NB4 (cell line): ENCODE measurements at regions not wholly inside any gene's neighbourhood (a gene's known extent, or its start where the extent isn't known, plus 50 kb on each side); places are given as distances from the start of the nearest gene placed in this dataset.

ENCODE experiments used
- MAX ChIP-seq: IDR thresholded peaks from 2 replicates; pipeline ENCODE4 v1.6.1; 2011; ENCODE audit warnings: low read depth, low read length
- POLR2A ChIP-seq: IDR thresholded peaks from 2 replicates; pipeline ENCODE4 v1.6.1; 2011; ENCODE audit warnings: mild to moderate bottlenecking; ENCODE audit not compliant: insufficient read length; ENCODE audit errors: extremely low read depth

DNA sequence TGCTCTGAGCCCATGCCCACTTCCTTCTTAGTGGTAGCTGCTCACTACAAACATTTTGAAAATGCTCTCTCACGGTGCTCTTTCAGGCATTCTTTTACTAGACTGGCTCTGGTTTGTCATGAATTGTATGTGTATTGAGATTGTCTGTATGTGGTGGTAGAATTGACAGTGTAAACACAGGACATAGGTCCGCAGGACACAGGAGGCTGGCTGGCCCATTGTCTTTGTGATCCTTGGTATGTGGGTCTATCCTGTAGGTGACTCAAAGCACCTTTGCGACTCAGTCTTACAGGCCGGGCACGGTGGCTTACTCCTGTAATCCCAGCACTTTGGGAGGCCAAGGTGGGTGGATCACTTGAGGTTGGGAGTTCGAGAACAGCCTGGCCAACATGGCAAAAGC lies 250.9 kb downstream of the C12orf75 start:
- TF ChIP-seq MAX: no peak
- no peak for TF ChIP-seq POLR2A
